ENCODE measurements at regions not wholly inside any gene's neighbourhood (a gene's known extent, or its start where the extent isn't known, plus 50 kb on each side); places are given as distances from the start of the nearest gene placed in this dataset.

DNA sequence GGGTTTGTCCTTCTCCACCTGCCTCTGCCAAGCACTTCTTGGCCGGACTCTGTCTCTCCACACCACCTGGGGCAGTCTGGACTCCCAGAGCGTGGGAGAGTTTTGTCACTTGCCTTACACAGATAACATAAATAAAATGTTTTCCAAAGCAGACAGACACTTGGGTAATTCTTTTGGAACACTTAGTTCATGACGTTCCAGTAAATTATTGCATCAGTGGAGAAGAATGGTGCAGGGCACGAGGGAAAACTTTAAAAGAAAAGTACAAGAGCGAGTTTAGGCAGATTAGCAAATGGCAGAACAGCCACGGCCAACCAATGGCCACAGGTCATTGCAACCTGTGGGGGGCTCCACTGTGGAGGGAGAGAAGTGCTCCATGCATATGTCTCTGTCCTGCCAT is 170.6 kb upstream of the GRB10 start:
- ChIA-PET CTCF (no interaction called here), POLR2A (ENCODE audit: unreplicated experiment) (interaction anchor here (0.5 kb wide), 1 partner anchor 25 kb away, joined by 4 read pairs; no protein-coding TSS in a partner anchor)
- H3K27ac ChIP-seq (ENCODE audit: low read length) = peak overlapping the region; percentile 73
- H3K9me3 ChIP-seq (ENCODE audit: low read length) = no peaks in the 10 kb centered on the region
- H4K20me1 ChIP-seq (ENCODE audit: low read length) = no peaks in the 10 kb centered on the region
- H3F3A ChIP-seq (ENCODE audit: low read length, unreplicated experiment) = no peaks in the 10 kb centered on the region
- H3K27me3 ChIP-seq (ENCODE audit: low read length) = no peaks in the 10 kb centered on the region
- H3K36me3 ChIP-seq (ENCODE audit: low read depth, low read length) = no peaks in the 10 kb centered on the region
- H3K79me2 ChIP-seq (ENCODE audit: low read length) = no peaks in the 10 kb centered on the region
- intact Hi-C loops (cut with micrococcal nuclease) = no loop called here
- peak overlapping the region; percentile 21; the same call in 1 of the 2 replicates for H3K4me2 ChIP-seq (ENCODE audit: low read length)
- BruUV-seq (replicated peaks) = no TSS peak
- no peak for DNase-seq
- no peak overlapping the region for H2AFZ ChIP-seq (ENCODE audit: low read length)
- no peak for ATAC-seq
- no peak for TF ChIP-seq EZH2phosphoT487 (IDR thresholded peaks at IDR 0.05; ENCODE audit: borderline replicate concordance, low read length)
- TF ChIP-seq EZH2 (IDR thresholded peaks at IDR 0.05; ENCODE audit: low read length, unreplicated experiment) = no peak
- TF ChIP-seq, protein P1, sequence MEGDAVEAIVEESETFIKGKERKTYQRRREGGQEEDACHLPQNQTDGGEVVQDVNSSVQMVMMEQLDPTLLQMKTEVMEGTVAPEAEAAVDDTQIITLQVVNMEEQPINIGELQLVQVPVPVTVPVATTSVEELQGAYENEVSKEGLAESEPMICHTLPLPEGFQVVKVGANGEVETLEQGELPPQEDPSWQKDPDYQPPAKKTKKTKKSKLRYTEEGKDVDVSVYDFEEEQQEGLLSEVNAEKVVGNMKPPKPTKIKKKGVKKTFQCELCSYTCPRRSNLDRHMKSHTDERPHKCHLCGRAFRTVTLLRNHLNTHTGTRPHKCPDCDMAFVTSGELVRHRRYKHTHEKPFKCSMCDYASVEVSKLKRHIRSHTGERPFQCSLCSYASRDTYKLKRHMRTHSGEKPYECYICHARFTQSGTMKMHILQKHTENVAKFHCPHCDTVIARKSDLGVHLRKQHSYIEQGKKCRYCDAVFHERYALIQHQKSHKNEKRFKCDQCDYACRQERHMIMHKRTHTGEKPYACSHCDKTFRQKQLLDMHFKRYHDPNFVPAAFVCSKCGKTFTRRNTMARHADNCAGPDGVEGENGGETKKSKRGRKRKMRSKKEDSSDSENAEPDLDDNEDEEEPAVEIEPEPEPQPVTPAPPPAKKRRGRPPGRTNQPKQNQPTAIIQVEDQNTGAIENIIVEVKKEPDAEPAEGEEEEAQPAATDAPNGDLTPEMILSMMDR (conservative IDR thresholded peaks at IDR 0.05; ENCODE audit: low read depth, low read length) = no peak
- no peak overlapping the region for H3K4me3 ChIP-seq (ENCODE audit: low read length)
- peaks cover 42% of the 10 kb centered on the region for H3K4me1 ChIP-seq (ENCODE audit: insufficient read depth, low read length)
- no peak overlapping the region for H3K9ac ChIP-seq (ENCODE audit: low read length)
- H3K9me2 ChIP-seq (replicated peaks; ENCODE audit: low read length) = no peaks in the 10 kb centered on the region

DNA sequence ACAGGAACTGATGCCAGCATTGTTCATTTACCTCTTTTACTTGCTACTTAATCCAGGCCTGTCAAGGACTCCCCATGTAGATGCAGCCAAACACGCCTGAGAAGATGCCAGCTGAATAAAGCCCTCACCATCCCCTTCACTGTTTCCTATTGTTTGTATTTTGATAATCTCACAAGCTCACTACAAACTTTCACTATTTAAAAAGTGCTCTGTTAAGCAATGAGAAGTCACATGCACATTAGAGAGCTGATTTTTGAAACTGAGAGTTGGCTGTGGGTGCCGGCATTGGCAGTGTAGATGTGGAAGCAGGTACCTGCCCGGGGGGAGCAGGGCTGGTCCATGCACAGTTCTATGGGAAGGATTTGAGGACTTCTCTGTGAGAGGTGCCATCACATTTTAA is 169.8 kb upstream of the GRB10 start:
- Histone ChIP-seq H3K36me3 (ENCODE audit: low read depth, low read length) (no peaks in the 10 kb centered on the region), H2AFZ (ENCODE audit: low read length) (no peak overlapping the region), H3K79me2 (ENCODE audit: low read length) (no peaks in the 10 kb centered on the region), H3K9me3 (ENCODE audit: low read length) (no peaks in the 10 kb centered on the region), H3K4me2 (ENCODE audit: low read length) (no peak overlapping the region), H3K4me3 (ENCODE audit: low read length) (no peak overlapping the region), H3K4me1 (ENCODE audit: insufficient read depth, low read length) (peaks cover 34% of the 10 kb centered on the region), H3F3A (ENCODE audit: low read length, unreplicated experiment) (no peaks in the 10 kb centered on the region), H3K27ac (ENCODE audit: low read length) (no peak overlapping the region), H3K27me3 (ENCODE audit: low read length) (no peaks in the 10 kb centered on the region), H4K20me1 (ENCODE audit: low read length) (no peaks in the 10 kb centered on the region), H3K9me2 (replicated peaks; ENCODE audit: low read length) (no peaks in the 10 kb centered on the region), H3K9ac (ENCODE audit: low read length) (no peak overlapping the region)
- POLR2A ChIA-PET (ENCODE audit: unreplicated experiment) = no interaction called here
- no peak for TF ChIP-seq EZH2 (IDR thresholded peaks at IDR 0.05; ENCODE audit: low read length, unreplicated experiment)
- TF ChIP-seq, protein P1 (conservative IDR thresholded peaks at IDR 0.05; ENCODE audit: low read depth, low read length) = no peak
- TF ChIP-seq EZH2phosphoT487 (IDR thresholded peaks at IDR 0.05; ENCODE audit: borderline replicate concordance, low read length) = no peak
- intact Hi-C loops (cut with micrococcal nuclease) = no loop called here
- DNase-seq (no peak), ATAC-seq (no peak)
- CTCF ChIA-PET = no interaction called here
- no TSS peak for BruUV-seq (replicated peaks)

DNA sequence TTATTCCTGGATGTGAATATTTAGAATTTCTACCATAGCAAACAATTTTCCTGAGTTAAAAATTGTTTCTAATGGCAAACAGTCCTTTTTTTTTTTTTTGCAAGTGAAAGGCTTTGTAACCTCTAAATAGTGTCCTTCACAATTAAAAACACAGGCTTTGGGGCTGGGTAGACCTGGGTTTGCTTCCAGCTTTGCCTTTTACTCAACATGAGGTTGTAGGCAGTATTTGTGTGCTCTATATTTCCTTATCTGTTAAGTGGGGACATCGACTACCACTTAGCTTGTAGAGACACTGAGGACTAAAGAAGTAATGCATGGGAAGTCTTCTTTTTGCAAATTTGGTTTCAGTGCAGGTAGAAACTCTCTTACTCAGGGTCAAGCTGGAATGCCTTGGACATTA is 169.4 kb upstream of the GRB10 start:
- BruUV-seq (replicated peaks) = no TSS peak
- intact Hi-C loops (cut with micrococcal nuclease) = no loop called here
- Histone ChIP-seq H3F3A (ENCODE audit: low read length, unreplicated experiment) (no peaks in the 10 kb centered on the region), H4K20me1 (ENCODE audit: low read length) (no peaks in the 10 kb centered on the region), H3K36me3 (ENCODE audit: low read depth, low read length) (no peaks in the 10 kb centered on the region), H3K27ac (ENCODE audit: low read length) (no peak overlapping the region), H3K9me3 (ENCODE audit: low read length) (no peaks in the 10 kb centered on the region), H3K79me2 (ENCODE audit: low read length) (no peaks in the 10 kb centered on the region), H3K9ac (ENCODE audit: low read length) (no peak overlapping the region), H3K4me3 (ENCODE audit: low read length) (no peak overlapping the region), H3K27me3 (ENCODE audit: low read length) (no peaks in the 10 kb centered on the region), H3K9me2 (replicated peaks; ENCODE audit: low read length) (no peaks in the 10 kb centered on the region), H3K4me1 (ENCODE audit: insufficient read depth, low read length) (peaks cover 30% of the 10 kb centered on the region), H3K4me2 (ENCODE audit: low read length) (no peak overlapping the region), H2AFZ (ENCODE audit: low read length) (no peak overlapping the region)
- ChIA-PET POLR2A (ENCODE audit: unreplicated experiment) (no interaction called here), CTCF (no interaction called here)
- ATAC-seq = no peak
- peak; percentile 10 for DNase-seq
- TF ChIP-seq, protein P1 (conservative IDR thresholded peaks at IDR 0.05; ENCODE audit: low read depth, low read length) = no peak
- TF ChIP-seq EZH2phosphoT487 (IDR thresholded peaks at IDR 0.05; ENCODE audit: borderline replicate concordance, low read length) (no peak), EZH2 (IDR thresholded peaks at IDR 0.05; ENCODE audit: low read length, unreplicated experiment) (no peak)

Data from PC-3 (cell line).